Mammary epithelial cell (primary cell): ENCODE measurements at regions not wholly inside any gene's neighbourhood (a gene's known extent, or its start where the extent isn't known, plus 50 kb on each side); places are given as distances from the start of the nearest gene placed in this dataset.

Experiments used
- CTCF ChIP-seq, 2 donors: IDR thresholded peaks in 1 of 2; conservative IDR thresholded peaks in 1 of 2; 2 replicates each; pipeline ENCODE4 v1.5.1; 2011 to 2012; ENCODE audit warnings: inconsistent platforms in 2 of 2, low read length in 2 of 2, mild to moderate bottlenecking in 2 of 2, control low read depth in 1 of 2, low read depth in 1 of 2; ENCODE audit not compliant: insufficient read depth in 1 of 2; ENCODE audit errors: extremely low read depth in 1 of 2
- EZH2 ChIP-seq: IDR thresholded peaks from 2 replicates; pipeline ENCODE4 v1.6.1; 2012; ENCODE audit warnings: low read length, inconsistent platforms, borderline replicate concordance

- TF ChIP-seq CTCF (conservative IDR thresholded peaks at IDR 0.05 in 1 of 2, IDR thresholded peaks at IDR 0.05 in 1 of 2; ENCODE audit: extremely low read depth in 1 of 2, insufficient read depth in 1 of 2, low read depth in 1 of 2, low read length in 2 of 2) = no peak
- no peak for TF ChIP-seq EZH2
These were observed 114.4 kb upstream of the SVIL start for GRCh38 chr10:29749150-29749549.
